ENCODE measurements at regions not wholly inside any gene's neighbourhood (a gene's known extent, or its start where the extent isn't known, plus 50 kb on each side); places are given as distances from the start of the nearest gene placed in this dataset.

- TF ChIP-seq CTCF (conservative IDR thresholded peaks at IDR 0.05) = no peak
These were observed 404.7 kb downstream of the FBXO15 start for GRCh38 chr18:73742957-73743356.

GRCh38 chr18:73741946-73742345 lies 405.7 kb downstream of the FBXO15 start:
- no peak overlapping the region for H3K27ac ChIP-seq
- TF ChIP-seq CTCF (conservative IDR thresholded peaks at IDR 0.05) = no peak

More at GRCh38 chr18:73742957-73743356, 404.7 kb downstream of the FBXO15 start:
- no peak overlapping the region for H3K27ac ChIP-seq

- no peak overlapping the region for H3K27ac ChIP-seq
- TF ChIP-seq CTCF (conservative IDR thresholded peaks at IDR 0.05) = no peak
These were observed 408.5 kb downstream of the FBXO15 start for GRCh38 chr18:73739098-73739497.

- H3K27ac ChIP-seq = no peak overlapping the region
- TF ChIP-seq CTCF (conservative IDR thresholded peaks at IDR 0.05) = no peak
These were observed 409.6 kb downstream of the FBXO15 start for GRCh38 chr18:73737990-73738389.

GRCh38 chr18:73735836-73736235 lies 411.8 kb downstream of the FBXO15 start:
- TF ChIP-seq CTCF (conservative IDR thresholded peaks at IDR 0.05) = no peak
- H3K27ac ChIP-seq = no peak overlapping the region

GRCh38 chr18:73733806-73734314 lies 413.8 kb downstream of the FBXO15 start:
- TF ChIP-seq CTCF (conservative IDR thresholded peaks at IDR 0.05) = no peak

GRCh38 chr18:73733376-73733775 lies 414.3 kb downstream of the FBXO15 start:
- TF ChIP-seq CTCF (conservative IDR thresholded peaks at IDR 0.05) = no peak

More at GRCh38 chr18:73733806-73734314, 413.8 kb downstream of the FBXO15 start:
- no peak overlapping the region for H3K27ac ChIP-seq

More at GRCh38 chr18:73733376-73733775, 414.3 kb downstream of the FBXO15 start:
- H3K27ac ChIP-seq = no peak overlapping the region
